22Rv1 (cell line): ENCODE measurements at regions not wholly inside any gene's neighbourhood (a gene's known extent, or its start where the extent isn't known, plus 50 kb on each side); places are given as distances from the start of the nearest gene placed in this dataset.

ENCODE experiments used
- ZFX ChIP-seq: fragments of 450-650 bp; IDR thresholded peaks from 2 replicates; pipeline ENCODE4 v1.6.1; 2017; ENCODE audit warnings: antibody characterized with exemption, borderline replicate concordance
- TF ChIP-seq, protein P1 (sequence below): fragments of 450-650 bp; IDR thresholded peaks from 2 replicates; pipeline ENCODE4 v1.5.1; 2017; ENCODE audit warnings: mild to moderate bottlenecking

DNA sequence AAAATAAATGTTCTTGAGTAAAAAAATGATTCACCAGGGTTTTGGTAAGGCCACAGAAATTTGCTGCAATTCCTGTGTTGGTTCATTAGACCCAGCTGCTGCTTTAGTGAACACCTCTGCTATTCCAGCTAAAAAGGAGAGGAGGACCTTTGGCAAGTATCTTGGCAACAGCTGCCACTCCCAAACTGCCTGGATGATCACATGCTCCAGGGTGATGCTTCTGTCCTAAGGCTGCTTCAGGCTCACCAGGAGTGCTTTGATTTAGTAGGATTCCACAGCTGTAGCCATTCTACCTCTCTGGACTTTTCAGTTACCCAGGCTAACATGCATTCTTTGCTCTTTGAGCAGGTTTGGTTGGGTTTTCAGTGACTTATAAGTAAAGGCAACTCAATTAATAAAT is 82.6 kb upstream of the NPVF start:
- TF ChIP-seq, protein P1, sequence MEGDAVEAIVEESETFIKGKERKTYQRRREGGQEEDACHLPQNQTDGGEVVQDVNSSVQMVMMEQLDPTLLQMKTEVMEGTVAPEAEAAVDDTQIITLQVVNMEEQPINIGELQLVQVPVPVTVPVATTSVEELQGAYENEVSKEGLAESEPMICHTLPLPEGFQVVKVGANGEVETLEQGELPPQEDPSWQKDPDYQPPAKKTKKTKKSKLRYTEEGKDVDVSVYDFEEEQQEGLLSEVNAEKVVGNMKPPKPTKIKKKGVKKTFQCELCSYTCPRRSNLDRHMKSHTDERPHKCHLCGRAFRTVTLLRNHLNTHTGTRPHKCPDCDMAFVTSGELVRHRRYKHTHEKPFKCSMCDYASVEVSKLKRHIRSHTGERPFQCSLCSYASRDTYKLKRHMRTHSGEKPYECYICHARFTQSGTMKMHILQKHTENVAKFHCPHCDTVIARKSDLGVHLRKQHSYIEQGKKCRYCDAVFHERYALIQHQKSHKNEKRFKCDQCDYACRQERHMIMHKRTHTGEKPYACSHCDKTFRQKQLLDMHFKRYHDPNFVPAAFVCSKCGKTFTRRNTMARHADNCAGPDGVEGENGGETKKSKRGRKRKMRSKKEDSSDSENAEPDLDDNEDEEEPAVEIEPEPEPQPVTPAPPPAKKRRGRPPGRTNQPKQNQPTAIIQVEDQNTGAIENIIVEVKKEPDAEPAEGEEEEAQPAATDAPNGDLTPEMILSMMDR: no peak
- no peak for TF ChIP-seq ZFX
